DND-41 (cell line): ENCODE measurements at regions not wholly inside any gene's neighbourhood (a gene's known extent, or its start where the extent isn't known, plus 50 kb on each side); places are given as distances from the start of the nearest gene placed in this dataset.

Source experiments
- ATAC-seq: fragments of 200-7000 bp; cut with Tn5 transposase; 3 replicates; pipeline ENCODE4 v1.9.1; 2021; ENCODE audit warnings: low read depth; ENCODE audit not compliant: insufficient read depth
- DNase-seq: peaks from one replicate; pipeline ENCODE4 v3.0.0-alpha.2; 2020
- H2AFZ ChIP-seq: 2 replicates; pipeline ENCODE4 v1.6.0; 2012; ENCODE audit warnings: low read depth, low read length
- H3K27ac ChIP-seq: 2 replicates; pipeline ENCODE4 v1.5.1; 2012; ENCODE audit warnings: low read length, inconsistent platforms
- H3K27me3 ChIP-seq: fragments of 200-600 bp; sonication (generic); 2 replicates; pipeline ENCODE4 v1.6.0; 2012; ENCODE audit warnings: low read length, mild to moderate bottlenecking, inconsistent platforms; ENCODE audit not compliant: insufficient read depth, poor library complexity
- H3K36me3 ChIP-seq: 2 replicates; pipeline ENCODE4 v1.5.1; 2012; ENCODE audit warnings: low read length, inconsistent platforms; ENCODE audit not compliant: insufficient read depth
- H3K4me1 ChIP-seq: 2 replicates; pipeline ENCODE4 v1.5.1; 2012; ENCODE audit warnings: mild to moderate bottlenecking, low read length; ENCODE audit not compliant: insufficient read depth
- H3K4me2 ChIP-seq: 2 replicates; pipeline ENCODE4 v1.6.0; 2012; ENCODE audit warnings: mild to moderate bottlenecking, moderate library complexity, low read length, inconsistent platforms; ENCODE audit not compliant: insufficient read depth
- H3K4me3 ChIP-seq, 2 experiments: fragments of 200-600 bp in 1 of 2; shearing (Covaris generic) in 1 of 2; 2 replicates each; pipeline ENCODE4 v1.5.1; 2012 to 2016; ENCODE audit warnings: inconsistent platforms in 2 of 2, low read length in 2 of 2, mild to moderate bottlenecking in 2 of 2, low read depth in 1 of 2, moderate library complexity in 1 of 2
- H3K79me2 ChIP-seq: 2 replicates; pipeline ENCODE4 v1.6.0; 2012; ENCODE audit warnings: low read length, inconsistent platforms; ENCODE audit not compliant: insufficient read depth
- H3K9ac ChIP-seq: 2 replicates; pipeline ENCODE4 v1.6.0; 2012; ENCODE audit warnings: low read depth, mild to moderate bottlenecking, inconsistent platforms, low read length, moderate library complexity
- H3K9me3 ChIP-seq: 2 replicates; pipeline ENCODE4 v1.5.1; 2012; ENCODE audit warnings: low read length, moderate library complexity, mild to moderate bottlenecking, inconsistent platforms; ENCODE audit not compliant: insufficient read depth, severe bottlenecking
- H4K20me1 ChIP-seq: 2 replicates; pipeline ENCODE4 v1.6.0; 2012; ENCODE audit warnings: low read length; ENCODE audit not compliant: insufficient read depth
- CTCF ChIP-seq: IDR thresholded peaks from 2 replicates; pipeline ENCODE4 v1.5.1; 2012; ENCODE audit warnings: borderline replicate concordance, low read length, moderate library complexity, mild to moderate bottlenecking; ENCODE audit not compliant: poor library complexity, severe bottlenecking; ENCODE audit errors: extremely low read depth
- EZH2 ChIP-seq: IDR thresholded peaks from 3 replicates; pipeline ENCODE4 v1.6.1; 2012; ENCODE audit warnings: borderline replicate concordance, low read depth, mild to moderate bottlenecking, moderate library complexity, low read length, inconsistent platforms; ENCODE audit not compliant: severe bottlenecking

DNA sequence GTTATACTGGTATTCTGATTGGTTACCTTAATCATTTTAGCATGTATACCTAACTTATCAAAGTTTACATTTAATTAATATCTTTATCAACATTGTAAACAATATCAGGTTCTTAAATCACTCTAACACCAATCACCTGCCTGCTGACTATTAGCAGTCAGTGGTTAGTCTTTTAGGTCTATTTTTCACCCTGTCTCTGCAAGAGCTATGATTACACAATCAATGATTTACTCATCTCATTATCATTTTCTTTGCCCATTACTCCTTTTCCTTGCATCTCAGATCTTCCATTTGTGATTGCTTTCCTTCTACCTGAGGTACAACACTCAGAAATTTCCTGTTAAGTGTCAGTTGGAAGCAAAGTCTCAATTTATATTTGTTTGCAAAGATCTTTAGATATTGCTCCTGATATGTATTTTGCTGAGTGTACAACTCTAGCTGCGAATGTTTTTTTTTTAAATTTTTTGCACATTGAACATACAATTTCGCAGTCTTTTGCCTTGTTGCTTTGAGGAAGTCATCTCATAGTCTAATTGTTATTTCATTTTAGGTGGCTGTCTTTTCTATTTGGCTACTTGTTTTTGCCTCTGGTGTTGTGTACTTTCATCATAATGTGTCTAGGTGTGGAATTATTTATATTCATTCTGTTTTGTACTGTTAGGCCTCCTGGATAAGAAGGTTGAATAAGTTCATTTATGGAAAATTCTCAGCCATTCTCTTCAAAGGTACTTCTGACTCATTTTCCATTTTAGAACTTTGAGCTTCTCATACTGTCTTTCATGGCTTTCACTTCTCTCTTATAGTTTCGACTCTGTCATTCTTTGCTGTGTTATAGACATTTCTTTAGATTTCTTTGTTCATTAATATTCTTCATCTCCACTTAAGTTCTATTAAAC, 104.9 kb upstream of the CEP162 start:
- no peak for TF ChIP-seq CTCF
- no peak for TF ChIP-seq EZH2
- no peaks in the 10 kb centered on the region for H3K9me3 ChIP-seq
- no peak overlapping the region for H3K9ac ChIP-seq
- no peak overlapping the region for H3K4me2 ChIP-seq
- H3K4me1 ChIP-seq = no peaks in the 10 kb centered on the region
- ATAC-seq = no peak
- H3K27me3 ChIP-seq = no peaks in the 10 kb centered on the region
- no peaks in the 10 kb centered on the region for H3K36me3 ChIP-seq
- H3K79me2 ChIP-seq = no peaks in the 10 kb centered on the region
- H2AFZ ChIP-seq = no peak overlapping the region
- no peak overlapping the region for H3K27ac ChIP-seq
- no peaks in the 10 kb centered on the region for H4K20me1 ChIP-seq
- H3K4me3 ChIP-seq = no peak overlapping the region
- DNase-seq = no peak

DNA sequence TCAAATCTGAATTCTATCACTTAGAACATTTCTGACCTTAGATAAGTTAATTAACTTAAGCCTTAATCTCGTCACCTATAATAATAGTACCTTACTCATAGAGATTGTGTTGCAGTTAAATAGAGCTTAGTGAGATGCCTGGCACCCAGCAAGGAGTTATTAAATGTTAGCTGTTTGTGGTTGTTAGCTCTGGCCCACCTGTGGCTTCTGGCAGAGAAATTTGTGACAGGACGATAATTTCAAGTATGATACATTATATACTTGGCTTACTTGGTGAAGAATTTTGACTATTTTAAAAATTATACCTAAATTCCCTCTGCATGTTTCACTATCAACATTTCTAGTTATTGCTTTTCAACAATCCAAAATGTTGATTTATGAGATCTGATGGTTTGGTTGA, 102.9 kb upstream of the CEP162 start:
- Histone ChIP-seq H3K27me3 (no peaks in the 10 kb centered on the region), H3K27ac (no peak overlapping the region), H3K9ac (no peak overlapping the region), H3K36me3 (no peaks in the 10 kb centered on the region), H2AFZ (no peak overlapping the region), H3K4me2 (no peak overlapping the region), H3K4me1 (no peaks in the 10 kb centered on the region), H3K4me3 (no peak overlapping the region), H3K9me3 (no peaks in the 10 kb centered on the region), H3K79me2 (no peaks in the 10 kb centered on the region), H4K20me1 (no peaks in the 10 kb centered on the region)
- ATAC-seq (no peak), DNase-seq (no peak)
- TF ChIP-seq CTCF (no peak), EZH2 (no peak)

- no peaks in the 10 kb centered on the region for H4K20me1 ChIP-seq
- no peaks in the 10 kb centered on the region for H3K4me1 ChIP-seq
- H3K27ac ChIP-seq = no peak overlapping the region
- no peaks in the 10 kb centered on the region for H3K79me2 ChIP-seq
- no peaks in the 10 kb centered on the region for H3K27me3 ChIP-seq
- H2AFZ ChIP-seq = no peak overlapping the region
- TF ChIP-seq CTCF (no peak), EZH2 (no peak)
- no peak overlapping the region for H3K9ac ChIP-seq
- H3K4me3 ChIP-seq = no peak overlapping the region
- no peaks in the 10 kb centered on the region for H3K9me3 ChIP-seq
- no peak for DNase-seq
- H3K4me2 ChIP-seq = no peak overlapping the region
- no peak for ATAC-seq
- no peaks in the 10 kb centered on the region for H3K36me3 ChIP-seq
Observed at GRCh38 chr6:84329516-84329915, 102.1 kb upstream of the CEP162 start.
